Nephron progenitor cell (in vitro differentiated cells): ENCODE measurements at regions not wholly inside any gene's neighbourhood (a gene's known extent, or its start where the extent isn't known, plus 50 kb on each side); places are given as distances from the start of the nearest gene placed in this dataset.

Experiments
- DNase-seq: peaks from one replicate; pipeline ENCODE4 v3.0.0; 2021
- H3K27ac Mint-ChIP-seq: 2 replicates; pipeline ENCODE4 v1.8.0; 2021; ENCODE audit warnings: mild to moderate bottlenecking, moderate library complexity, mixed read lengths
- H3K27me3 Mint-ChIP-seq: 2 replicates; pipeline ENCODE4 v1.8.0; 2021; ENCODE audit warnings: mild to moderate bottlenecking, low read depth, mixed read lengths; ENCODE audit not compliant: poor library complexity
- H3K36me3 Mint-ChIP-seq: 2 replicates; pipeline ENCODE4 v1.8.0; 2021; ENCODE audit warnings: low read depth, mixed read lengths
- H3K4me1 Mint-ChIP-seq: 2 replicates; pipeline ENCODE4 v1.8.0; 2021; ENCODE audit warnings: mixed read lengths
- H3K4me3 Mint-ChIP-seq: 2 replicates; pipeline ENCODE4 v1.8.0; 2021; ENCODE audit warnings: mild to moderate bottlenecking, moderate library complexity, mixed read lengths
- H3K9me3 Mint-ChIP-seq: 2 replicates; pipeline ENCODE4 v1.8.0; 2021; ENCODE audit warnings: mild to moderate bottlenecking, moderate library complexity, mixed read lengths
- CTCF ChIP-seq: fragments of 200-600 bp; sonication (generic); IDR thresholded peaks from 2 replicates; pipeline ENCODE4 v1.5.0; 2021; ENCODE audit warnings: antibody characterized with exemption

GRCh38 chr21:34235514-34235913 is 128.3 kb upstream of the KCNE2 start:
- Mint-ChIP-seq H3K9me3 (peaks cover 32% of the 10 kb centered on the region), H3K4me1 (no peaks in the 10 kb centered on the region), H3K4me3 (no peak overlapping the region), H3K27ac (no peak overlapping the region), H3K27me3 (peaks cover 16% of the 10 kb centered on the region), H3K36me3 (peaks cover 22% of the 10 kb centered on the region)
- DNase-seq = no peak
- no peak for TF ChIP-seq CTCF

- Mint-ChIP-seq H3K27ac (no peak overlapping the region), H3K4me1 (no peaks in the 10 kb centered on the region), H3K4me3 (no peak overlapping the region), H3K27me3 (peaks cover 8% of the 10 kb centered on the region), H3K9me3 (peaks cover 18% of the 10 kb centered on the region), H3K36me3 (peaks cover 6% of the 10 kb centered on the region)
- no peak for DNase-seq
- no peak for TF ChIP-seq CTCF
These were observed 120.8 kb upstream of the KCNE2 start for GRCh38 chr21:34242973-34243372.

- Mint-ChIP-seq H3K4me1 (no peaks in the 10 kb centered on the region), H3K36me3 (peaks cover 12% of the 10 kb centered on the region), H3K27ac (no peak overlapping the region), H3K27me3 (peaks cover 8% of the 10 kb centered on the region), H3K9me3 (peaks cover 21% of the 10 kb centered on the region), H3K4me3 (no peak overlapping the region)
- DNase-seq = peak; percentile 4
- peak; percentile 32 for TF ChIP-seq CTCF
These were observed 120.2 kb upstream of the KCNE2 start for GRCh38 chr21:34243562-34243961.

GRCh38 chr21:34252751-34253150 is 111.1 kb upstream of the KCNE2 start:
- Mint-ChIP-seq H3K36me3 (peaks cover 53% of the 10 kb centered on the region), H3K4me3 (no peak overlapping the region), H3K9me3 (peaks cover 82% of the 10 kb centered on the region), H3K27me3 (no peaks in the 10 kb centered on the region), H3K4me1 (no peaks in the 10 kb centered on the region), H3K27ac (no peak overlapping the region)
- no peak for DNase-seq
- no peak for TF ChIP-seq CTCF

- no peak overlapping the region for H3K27ac Mint-ChIP-seq
- no peak overlapping the region for H3K4me3 Mint-ChIP-seq
- no peaks in the 10 kb centered on the region for H3K4me1 Mint-ChIP-seq
- no peak for DNase-seq
- peaks cover 46% of the 10 kb centered on the region for H3K36me3 Mint-ChIP-seq
- H3K9me3 Mint-ChIP-seq = peaks cover 62% of the 10 kb centered on the region
- H3K27me3 Mint-ChIP-seq = no peaks in the 10 kb centered on the region
- no peak for TF ChIP-seq CTCF
These were observed 108.7 kb upstream of the KCNE2 start for GRCh38 chr21:34255073-34255472.

GRCh38 chr21:34260277-34261008 is 103.4 kb upstream of the KCNE2 start:
- Mint-ChIP-seq H3K27me3 (no peaks in the 10 kb centered on the region), H3K4me3 (no peak overlapping the region), H3K9me3 (peaks cover 25% of the 10 kb centered on the region), H3K36me3 (peaks cover 26% of the 10 kb centered on the region), H3K4me1 (no peaks in the 10 kb centered on the region), H3K27ac (no peak overlapping the region)
- no peak for DNase-seq
- TF ChIP-seq CTCF = no peak
